ENCODE measurements at regions not wholly inside any gene's neighbourhood (a gene's known extent, or its start where the extent isn't known, plus 50 kb on each side); places are given as distances from the start of the nearest gene placed in this dataset.

GRCh38 chr5:72604111-72604797 lies 97.0 kb upstream of the ZNF366 start:
- no peaks in the 10 kb centered on the region for H3K36me3 Mint-ChIP-seq (ENCODE audit: low read depth, unreplicated experiment)
- peaks cover 3% of the 10 kb centered on the region for H3K4me1 Mint-ChIP-seq (ENCODE audit: unreplicated experiment)
- TF ChIP-seq, protein P1, sequence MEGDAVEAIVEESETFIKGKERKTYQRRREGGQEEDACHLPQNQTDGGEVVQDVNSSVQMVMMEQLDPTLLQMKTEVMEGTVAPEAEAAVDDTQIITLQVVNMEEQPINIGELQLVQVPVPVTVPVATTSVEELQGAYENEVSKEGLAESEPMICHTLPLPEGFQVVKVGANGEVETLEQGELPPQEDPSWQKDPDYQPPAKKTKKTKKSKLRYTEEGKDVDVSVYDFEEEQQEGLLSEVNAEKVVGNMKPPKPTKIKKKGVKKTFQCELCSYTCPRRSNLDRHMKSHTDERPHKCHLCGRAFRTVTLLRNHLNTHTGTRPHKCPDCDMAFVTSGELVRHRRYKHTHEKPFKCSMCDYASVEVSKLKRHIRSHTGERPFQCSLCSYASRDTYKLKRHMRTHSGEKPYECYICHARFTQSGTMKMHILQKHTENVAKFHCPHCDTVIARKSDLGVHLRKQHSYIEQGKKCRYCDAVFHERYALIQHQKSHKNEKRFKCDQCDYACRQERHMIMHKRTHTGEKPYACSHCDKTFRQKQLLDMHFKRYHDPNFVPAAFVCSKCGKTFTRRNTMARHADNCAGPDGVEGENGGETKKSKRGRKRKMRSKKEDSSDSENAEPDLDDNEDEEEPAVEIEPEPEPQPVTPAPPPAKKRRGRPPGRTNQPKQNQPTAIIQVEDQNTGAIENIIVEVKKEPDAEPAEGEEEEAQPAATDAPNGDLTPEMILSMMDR (IDR thresholded peaks at IDR 0.05; ENCODE audit: unreplicated experiment) = no peak
- H3K4me3 Mint-ChIP-seq (ENCODE audit: unreplicated experiment) = no peak overlapping the region
- no peak overlapping the region for H3K27ac Mint-ChIP-seq (ENCODE audit: unreplicated experiment)
- H3K9me3 Mint-ChIP-seq (ENCODE audit: unreplicated experiment) = no peaks in the 10 kb centered on the region
- H3K27me3 Mint-ChIP-seq (ENCODE audit: unreplicated experiment) = peaks cover 1% of the 10 kb centered on the region
- no peak for DNase-seq (ENCODE audit: low spot score)

DNA sequence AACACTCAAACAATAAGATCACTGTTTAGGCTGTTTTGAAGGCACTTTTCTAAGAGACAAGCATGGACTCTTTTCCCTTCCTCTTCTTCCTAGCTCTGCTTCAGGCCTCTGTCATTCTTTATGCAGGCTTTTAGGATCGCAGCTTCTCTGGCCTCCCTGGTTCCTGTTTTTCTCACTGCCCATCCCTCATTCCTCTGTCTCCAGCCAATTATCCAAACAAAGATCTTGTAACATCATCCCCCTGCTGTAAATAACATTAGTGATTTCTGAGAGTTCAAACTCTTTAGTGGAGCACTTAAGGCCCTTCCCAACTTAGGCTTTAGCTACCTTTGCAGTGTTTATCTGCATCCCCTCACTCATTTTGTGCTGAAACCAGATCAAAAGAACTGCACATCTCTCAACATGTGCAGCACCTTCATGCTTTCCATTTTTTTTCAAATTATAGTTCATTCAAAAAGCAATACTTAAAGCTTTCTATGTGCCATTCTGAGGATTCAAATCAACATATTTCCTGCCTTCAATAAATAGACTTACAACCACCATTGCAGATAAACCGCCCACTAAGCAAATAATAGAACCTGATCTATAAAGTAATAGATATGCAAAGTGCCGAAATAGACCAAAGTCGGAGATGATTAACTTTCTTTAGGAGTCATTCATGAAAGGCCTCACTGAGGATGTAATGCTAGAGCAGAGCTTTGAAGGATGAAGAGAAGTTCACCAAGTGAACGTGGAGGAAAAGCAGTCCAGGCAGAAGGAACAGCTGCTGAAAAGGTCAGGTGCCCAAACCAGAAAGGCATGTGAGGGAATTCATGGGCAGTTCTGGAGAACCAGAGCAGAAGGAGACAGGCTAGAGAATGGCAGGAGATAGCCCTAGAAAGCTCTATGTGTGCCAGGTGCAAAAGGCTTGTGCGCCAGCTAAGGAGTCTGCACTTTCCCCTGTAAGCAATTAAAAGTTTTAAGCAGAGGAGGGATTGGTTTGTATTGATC lies 95.8 kb upstream of the ZNF366 start:
- H3K27me3 Mint-ChIP-seq (ENCODE audit: unreplicated experiment) = peaks cover 1% of the 10 kb centered on the region
- peaks cover 15% of the 10 kb centered on the region for H3K4me1 Mint-ChIP-seq (ENCODE audit: unreplicated experiment)
- no peak overlapping the region for H3K27ac Mint-ChIP-seq (ENCODE audit: unreplicated experiment)
- no peak overlapping the region for H3K4me3 Mint-ChIP-seq (ENCODE audit: unreplicated experiment)
- TF ChIP-seq, protein P1 (IDR thresholded peaks at IDR 0.05; ENCODE audit: unreplicated experiment) = no peak
- no peak for DNase-seq (ENCODE audit: low spot score)
- peaks cover 10% of the 10 kb centered on the region for H3K36me3 Mint-ChIP-seq (ENCODE audit: low read depth, unreplicated experiment)
- H3K9me3 Mint-ChIP-seq (ENCODE audit: unreplicated experiment) = no peaks in the 10 kb centered on the region

DNA sequence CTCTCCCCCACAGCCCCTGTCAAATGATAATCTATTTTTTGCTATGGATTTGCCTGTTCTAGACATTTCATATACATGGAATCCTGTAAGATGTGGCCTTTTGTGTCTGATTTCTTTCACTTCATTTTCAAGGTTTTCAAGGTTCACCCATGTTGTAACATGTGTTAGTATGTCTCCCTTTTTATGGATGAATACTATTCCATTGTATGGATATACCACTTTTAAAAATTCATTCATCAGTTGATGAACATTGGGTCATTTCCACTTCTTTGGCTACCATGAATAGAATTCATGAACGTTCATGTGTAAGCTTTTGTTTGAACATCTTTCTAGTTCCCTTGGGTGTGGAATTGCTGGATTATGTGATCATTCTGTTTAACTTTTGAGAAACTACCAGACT lies 94.7 kb upstream of the ZNF366 start:
- Mint-ChIP-seq H3K27me3 (ENCODE audit: unreplicated experiment) (peaks cover 1% of the 10 kb centered on the region), H3K36me3 (ENCODE audit: low read depth, unreplicated experiment) (peaks cover 10% of the 10 kb centered on the region), H3K9me3 (ENCODE audit: unreplicated experiment) (no peaks in the 10 kb centered on the region), H3K4me3 (ENCODE audit: unreplicated experiment) (no peak overlapping the region), H3K27ac (ENCODE audit: unreplicated experiment) (no peak overlapping the region), H3K4me1 (ENCODE audit: unreplicated experiment) (peaks cover 23% of the 10 kb centered on the region)
- TF ChIP-seq, protein P1 (IDR thresholded peaks at IDR 0.05; ENCODE audit: unreplicated experiment) = no peak
- DNase-seq (ENCODE audit: low spot score) = no peak

DNA sequence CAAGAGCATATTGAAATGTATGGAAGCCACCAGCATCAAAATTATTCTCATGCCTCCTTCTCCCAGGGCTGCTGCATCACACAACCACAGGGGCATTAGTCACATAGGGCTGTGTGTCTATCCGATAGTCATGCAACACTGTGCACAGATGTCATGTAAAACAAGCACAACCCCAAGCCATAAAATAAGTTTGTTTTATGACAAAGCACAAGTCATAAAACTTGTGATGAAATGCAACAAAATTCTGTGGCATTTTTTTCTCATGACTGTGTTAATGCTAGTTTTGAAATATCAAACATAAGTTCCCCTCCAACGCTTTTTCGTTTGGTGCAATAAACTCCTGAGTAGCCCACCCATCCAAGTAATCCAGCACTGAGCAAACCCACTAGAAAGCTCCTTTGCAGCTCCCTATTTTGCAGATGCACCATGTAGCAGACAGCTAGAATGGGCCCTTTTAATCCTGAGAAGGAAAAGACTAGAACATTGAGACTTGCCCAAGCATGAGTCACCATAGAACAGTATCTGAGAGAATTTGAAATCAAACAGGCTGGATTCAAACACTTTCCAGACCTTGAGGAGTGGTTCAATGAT lies 93.3 kb upstream of the ZNF366 start:
- TF ChIP-seq, protein P1 (IDR thresholded peaks at IDR 0.05; ENCODE audit: unreplicated experiment) = no peak
- no peak overlapping the region for H3K4me3 Mint-ChIP-seq (ENCODE audit: unreplicated experiment)
- no peaks in the 10 kb centered on the region for H3K9me3 Mint-ChIP-seq (ENCODE audit: unreplicated experiment)
- peaks cover 1% of the 10 kb centered on the region for H3K27me3 Mint-ChIP-seq (ENCODE audit: unreplicated experiment)
- DNase-seq (ENCODE audit: low spot score) = no peak
- H3K36me3 Mint-ChIP-seq (ENCODE audit: low read depth, unreplicated experiment) = peaks cover 10% of the 10 kb centered on the region
- H3K4me1 Mint-ChIP-seq (ENCODE audit: unreplicated experiment) = peaks cover 26% of the 10 kb centered on the region
- no peak overlapping the region for H3K27ac Mint-ChIP-seq (ENCODE audit: unreplicated experiment)
